Daoy (cell line): ENCODE measurements at regions not wholly inside any gene's neighbourhood (a gene's known extent, or its start where the extent isn't known, plus 50 kb on each side); places are given as distances from the start of the nearest gene placed in this dataset.
"Not testable (repeated sequence)": the region's sequence is repeated elsewhere in the genome, so short reads cannot be mapped to it uniquely, and the experiment has no call there.

ENCODE experiments used
- DNase-seq: peaks from one replicate; pipeline ENCODE4 v3.0.0-alpha.2; 2015; ENCODE audit warnings: low read depth

GRCh38 chr18:62629031-62629430 is 86.3 kb upstream of the PHLPP1 start:
- no peak for DNase-seq

- no peak for DNase-seq
Measured at GRCh38 chr18:62631173-62631572, 84.2 kb upstream of the PHLPP1 start.

- no peak for DNase-seq
Measured at GRCh38 chr18:62632788-62633455, 82.4 kb upstream of the PHLPP1 start.

- no peak for DNase-seq
Measured at GRCh38 chr18:62634458-62634857, 80.9 kb upstream of the PHLPP1 start.

- DNase-seq, result peak; percentile 5
Measured at GRCh38 chr18:62634979-62635630, 80.2 kb upstream of the PHLPP1 start.

GRCh38 chr18:62637403-62637802 is 77.9 kb upstream of the PHLPP1 start:
- DNase-seq, result no peak

GRCh38 chr18:62637807-62638687 is 77.3 kb upstream of the PHLPP1 start:
- DNase-seq, result peak; percentile 13

- DNase-seq, result no peak
Measured at GRCh38 chr18:62643181-62643580, 72.2 kb upstream of the PHLPP1 start.

GRCh38 chr18:62644773-62645172 is 70.6 kb upstream of the PHLPP1 start:
- DNase-seq, result no peak

- DNase-seq, result no peak
Measured at GRCh38 chr18:62647179-62647578, 68.2 kb upstream of the PHLPP1 start.

- no peak for DNase-seq
Measured at GRCh38 chr18:62648045-62648678, 67.2 kb upstream of the PHLPP1 start.

GRCh38 chr18:62651276-62652056 is 63.9 kb upstream of the PHLPP1 start:
- no peak for DNase-seq

- not testable (repeated sequence) for DNase-seq
Measured at GRCh38 chr18:62652057-62652629, 63.2 kb upstream of the PHLPP1 start.

GRCh38 chr18:62655520-62656219 is 59.7 kb upstream of the PHLPP1 start:
- DNase-seq, result no peak

- DNase-seq, result no peak
Measured at GRCh38 chr18:62658028-62658427, 57.3 kb upstream of the PHLPP1 start.

GRCh38 chr18:62659698-62660097 is 55.6 kb upstream of the PHLPP1 start:
- no peak for DNase-seq

- DNase-seq, result no peak
Measured at GRCh38 chr18:62660691-62661090, 54.6 kb upstream of the PHLPP1 start.

- peak; percentile 72 for DNase-seq
Measured at GRCh38 chr18:62663731-62664336, 51.5 kb upstream of the PHLPP1 start.

- DNase-seq, result no peak
Measured at GRCh38 chr18:62664414-62664813, 50.9 kb upstream of the PHLPP1 start.

GRCh38 chr18:62665188-62665587 is 50.2 kb upstream of the PHLPP1 start:
- DNase-seq, result no peak
